ENCODE measurements at regions not wholly inside any gene's neighbourhood (a gene's known extent, or its start where the extent isn't known, plus 50 kb on each side); places are given as distances from the start of the nearest gene placed in this dataset.

DNA sequence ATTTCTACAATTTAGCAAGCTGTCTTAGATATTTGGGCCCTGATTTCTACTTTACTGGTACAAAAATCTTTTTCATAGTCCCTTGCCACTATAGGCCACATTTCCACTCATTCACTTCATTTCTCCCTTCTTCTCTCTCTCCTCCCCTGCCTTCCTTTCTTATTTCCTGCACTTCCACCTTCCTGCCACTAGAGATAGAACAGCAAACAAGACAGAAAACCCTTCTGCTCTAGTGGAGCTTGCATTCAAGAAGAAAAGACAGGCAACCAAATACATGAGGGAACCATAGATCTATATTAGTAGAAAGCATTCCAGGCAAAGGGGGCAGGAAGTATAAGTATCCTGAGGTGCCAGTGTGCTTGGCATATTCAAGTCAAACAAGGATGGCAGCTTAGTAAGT lies 623.5 kb downstream of the FLRT2 start:
- BruUV-seq (replicated peaks) = no TSS peak
- no peaks in the 10 kb centered on the region for H3K27me3 ChIP-seq (ENCODE audit: control insufficient read depth, insufficient read depth, low read length)
- H3K27ac ChIP-seq (ENCODE audit: low read length) = no peak overlapping the region
- POLR2A ChIA-PET = no interaction called here
- ATAC-seq (no peak), DNase-seq (ENCODE audit: low read depth, low spot score) (no peak)
- H3K9me3 ChIP-seq (ENCODE audit: control insufficient read depth, insufficient read depth, low read depth, low read length) = no peaks in the 10 kb centered on the region
- H3K4me1 ChIP-seq (ENCODE audit: control insufficient read depth, insufficient read depth, low read length) = no peaks in the 10 kb centered on the region
- H3K4me3 ChIP-seq (ENCODE audit: low read depth in 2 of 2, low read length in 2 of 2) = no peak overlapping the region
- no peaks in the 10 kb centered on the region for H3K36me3 ChIP-seq (ENCODE audit: control insufficient read depth, insufficient read depth, low read length)
- in situ Hi-C loops (cut with HindIII; ENCODE audit: low pct_unique_long_range_greater_than_20kb, low sequenced_read_pairs) = no loop called here
- CTCF ChIA-PET = no interaction called here
- TF ChIP-seq CTCF (IDR thresholded peaks at IDR 0.05) (peak; percentile 12; the same call in 1 of the 2 replicates), TCF7L2 (IDR thresholded peaks at IDR 0.05; ENCODE audit: low read depth, low read length) (no peak), SIN3A (IDR thresholded peaks at IDR 0.05; ENCODE audit: borderline replicate concordance, insufficient read depth, low read depth, low read length) (no peak), POLR2AphosphoS5 (IDR thresholded peaks at IDR 0.05; ENCODE audit: low read depth, low read length) (no peak)
- TF ChIP-seq, protein P1, sequence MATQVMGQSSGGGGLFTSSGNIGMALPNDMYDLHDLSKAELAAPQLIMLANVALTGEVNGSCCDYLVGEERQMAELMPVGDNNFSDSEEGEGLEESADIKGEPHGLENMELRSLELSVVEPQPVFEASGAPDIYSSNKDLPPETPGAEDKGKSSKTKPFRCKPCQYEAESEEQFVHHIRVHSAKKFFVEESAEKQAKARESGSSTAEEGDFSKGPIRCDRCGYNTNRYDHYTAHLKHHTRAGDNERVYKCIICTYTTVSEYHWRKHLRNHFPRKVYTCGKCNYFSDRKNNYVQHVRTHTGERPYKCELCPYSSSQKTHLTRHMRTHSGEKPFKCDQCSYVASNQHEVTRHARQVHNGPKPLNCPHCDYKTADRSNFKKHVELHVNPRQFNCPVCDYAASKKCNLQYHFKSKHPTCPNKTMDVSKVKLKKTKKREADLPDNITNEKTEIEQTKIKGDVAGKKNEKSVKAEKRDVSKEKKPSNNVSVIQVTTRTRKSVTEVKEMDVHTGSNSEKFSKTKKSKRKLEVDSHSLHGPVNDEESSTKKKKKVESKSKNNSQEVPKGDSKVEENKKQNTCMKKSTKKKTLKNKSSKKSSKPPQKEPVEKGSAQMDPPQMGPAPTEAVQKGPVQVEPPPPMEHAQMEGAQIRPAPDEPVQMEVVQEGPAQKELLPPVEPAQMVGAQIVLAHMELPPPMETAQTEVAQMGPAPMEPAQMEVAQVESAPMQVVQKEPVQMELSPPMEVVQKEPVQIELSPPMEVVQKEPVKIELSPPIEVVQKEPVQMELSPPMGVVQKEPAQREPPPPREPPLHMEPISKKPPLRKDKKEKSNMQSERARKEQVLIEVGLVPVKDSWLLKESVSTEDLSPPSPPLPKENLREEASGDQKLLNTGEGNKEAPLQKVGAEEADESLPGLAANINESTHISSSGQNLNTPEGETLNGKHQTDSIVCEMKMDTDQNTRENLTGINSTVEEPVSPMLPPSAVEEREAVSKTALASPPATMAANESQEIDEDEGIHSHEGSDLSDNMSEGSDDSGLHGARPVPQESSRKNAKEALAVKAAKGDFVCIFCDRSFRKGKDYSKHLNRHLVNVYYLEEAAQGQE (IDR thresholded peaks at IDR 0.05; ENCODE audit: insufficient read depth in 1 of 2, low read depth in 2 of 2, low read length in 1 of 2) = no peak
- intact Hi-C loops (cut with micrococcal nuclease; ENCODE audit: unreplicated experiment) = no loop called here

- DNase-seq (ENCODE audit: low read depth, low spot score) (no peak), ATAC-seq (no peak)
- intact Hi-C loops (cut with micrococcal nuclease; ENCODE audit: unreplicated experiment) (no loop called here), in situ Hi-C loops (cut with HindIII; ENCODE audit: low pct_unique_long_range_greater_than_20kb, low sequenced_read_pairs) (no loop called here)
- POLR2A ChIA-PET = no interaction called here
- Histone ChIP-seq H3K27me3 (ENCODE audit: control insufficient read depth, insufficient read depth, low read length) (no peaks in the 10 kb centered on the region), H3K9me3 (ENCODE audit: control insufficient read depth, insufficient read depth, low read depth, low read length) (no peaks in the 10 kb centered on the region), H3K4me3 (ENCODE audit: low read depth in 2 of 2, low read length in 2 of 2) (no peak overlapping the region), H3K4me1 (ENCODE audit: control insufficient read depth, insufficient read depth, low read length) (no peaks in the 10 kb centered on the region), H3K27ac (ENCODE audit: low read length) (no peak overlapping the region), H3K36me3 (ENCODE audit: control insufficient read depth, insufficient read depth, low read length) (no peaks in the 10 kb centered on the region)
- TF ChIP-seq SIN3A (IDR thresholded peaks at IDR 0.05; ENCODE audit: borderline replicate concordance, insufficient read depth, low read depth, low read length) (no peak), TCF7L2 (IDR thresholded peaks at IDR 0.05; ENCODE audit: low read depth, low read length) (no peak), CTCF (IDR thresholded peaks at IDR 0.05) (no peak), POLR2AphosphoS5 (IDR thresholded peaks at IDR 0.05; ENCODE audit: low read depth, low read length) (no peak)
- TF ChIP-seq, protein P1 (IDR thresholded peaks at IDR 0.05; ENCODE audit: insufficient read depth in 1 of 2, low read depth in 2 of 2, low read length in 1 of 2) = no peak
- CTCF ChIA-PET = no interaction called here
- BruUV-seq (replicated peaks) = no TSS peak
Measured at GRCh38 chr14:86143248-86143647, 613.3 kb downstream of the FLRT2 start.

Data from Panc1 (cell line).